PC-3 (cell line): ENCODE measurements at regions not wholly inside any gene's neighbourhood (a gene's known extent, or its start where the extent isn't known, plus 50 kb on each side); places are given as distances from the start of the nearest gene placed in this dataset.

ENCODE experiments used
- ATAC-seq: fragments of 200-7000 bp; cut with Tn5 transposase; 2 replicates; pipeline ENCODE4 v1.9.1; 2020; ENCODE audit warnings: mild to moderate bottlenecking, moderate library complexity
- BruUV-seq: library from RNA; stranded (reverse); fragments of 400-500 nt; replicated peaks from 2 replicates; lab custom pipeline; 2021; lab: Mats Ljungman, UMichigan
- CTCF ChIA-PET: fragments of 300-600 bp; sonication (Branson Sonifier 250); formaldehyde crosslinking; loops from one replicate; lab custom pipeline; 2022; ENCODE audit warnings: antibody characterized with exemption; lab: Charles Lee
- POLR2A ChIA-PET: fragments of 300-600 bp; sonication (Branson Sonifier 250); formaldehyde crosslinking; loops from one replicate; lab custom pipeline; 2022; ENCODE audit warnings: antibody characterized with exemption; ENCODE audit not compliant: unreplicated experiment; lab: Charles Lee
- DNase-seq: peaks from one replicate; pipeline ENCODE4 v3.0.0-alpha.2; 2015
- H2AFZ ChIP-seq: fragments of 300-600 bp; sonication (generic); 2 replicates; pipeline ENCODE4 v1.6.0; 2016; ENCODE audit warnings: antibody characterized with exemption, low read length
- H3F3A ChIP-seq: fragments of 300-600 bp; sonication (generic); one replicate; pipeline ENCODE4 v1.6.0; 2017; ENCODE audit warnings: antibody characterized with exemption, low read length, control low read depth, mild to moderate bottlenecking; ENCODE audit not compliant: unreplicated experiment
- H3K27ac ChIP-seq: fragments of 300-600 bp; sonication (generic); 2 replicates; pipeline ENCODE4 v1.5.1; 2016; ENCODE audit warnings: mild to moderate bottlenecking, low read length
- H3K27me3 ChIP-seq: fragments of 300-600 bp; sonication (generic); 2 replicates; pipeline ENCODE4 v1.6.1; 2016; ENCODE audit warnings: low read length, mixed read lengths
- H3K36me3 ChIP-seq: fragments of 300-600 bp; sonication (generic); 2 replicates; pipeline ENCODE4 v1.6.1; 2016; ENCODE audit warnings: low read depth, mixed run types, low read length, mixed read lengths
- H3K4me1 ChIP-seq: fragments of 300-600 bp; sonication (generic); 2 replicates; pipeline ENCODE4 v1.5.1; 2016; ENCODE audit warnings: low read length; ENCODE audit not compliant: insufficient read depth
- H3K4me2 ChIP-seq: fragments of 300-600 bp; sonication (generic); 2 replicates; pipeline ENCODE4 v1.6.0; 2016; ENCODE audit warnings: low read length
- H3K4me3 ChIP-seq: fragments of 300-600 bp; sonication (generic); 2 replicates; pipeline ENCODE4 v1.5.1; 2016; ENCODE audit warnings: mild to moderate bottlenecking, low read length, mixed read lengths
- H3K79me2 ChIP-seq: fragments of 300-600 bp; sonication (generic); 2 replicates; pipeline ENCODE4 v1.6.1; 2017; ENCODE audit warnings: low read length, mixed read lengths
- H3K9ac ChIP-seq: fragments of 300-600 bp; sonication (generic); 2 replicates; pipeline ENCODE4 v1.6.0; 2016; ENCODE audit warnings: mild to moderate bottlenecking, low read length
- H3K9me2 ChIP-seq: fragments of 300-600 bp; sonication (generic); replicated peaks from 2 replicates; pipeline ENCODE4 v1.6.1; 2016; ENCODE audit warnings: mixed run types, low read length, mixed read lengths
- H3K9me3 ChIP-seq: fragments of 300-600 bp; sonication (generic); 2 replicates; pipeline ENCODE4 v1.6.1; 2016; ENCODE audit warnings: low read length, mixed read lengths
- H4K20me1 ChIP-seq: fragments of 300-600 bp; sonication (generic); 2 replicates; pipeline ENCODE4 v1.6.1; 2016; ENCODE audit warnings: low read length, mixed read lengths
- CTCF ChIP-seq: fragments of 300-600 bp; sonication (generic); conservative IDR thresholded peaks from 2 replicates; pipeline ENCODE4 v1.5.1; 2017; ENCODE audit warnings: antibody characterized with exemption, low read depth, mild to moderate bottlenecking, low read length
- EZH2 ChIP-seq: fragments of 300-600 bp; sonication (generic); IDR thresholded peaks from one replicate; pipeline ENCODE4 v1.6.1; 2017; ENCODE audit warnings: antibody characterized with exemption, mild to moderate bottlenecking, low read length; ENCODE audit not compliant: unreplicated experiment
- EZH2phosphoT487 ChIP-seq: fragments of 300-600 bp; sonication (generic); IDR thresholded peaks from 2 replicates; pipeline ENCODE4 v1.6.1; 2018; ENCODE audit warnings: mild to moderate bottlenecking, antibody characterized with exemption, low read length, borderline replicate concordance
- intact Hi-C: fragments of 100-400 bp; cut with micrococcal nuclease; formaldehyde crosslinking; loops from 2 replicates; pipeline ENCODE4 v1.9.0; 2023

GRCh38 chr3:191566469-191566868 is 105.5 kb downstream of the PYDC2 start:
- no peak for TF ChIP-seq CTCF
- TF ChIP-seq EZH2 = no peak
- no peak for TF ChIP-seq EZH2phosphoT487
- no TSS peak for BruUV-seq
- Histone ChIP-seq H3K4me1 (no peaks in the 10 kb centered on the region), H3K27ac (no peak overlapping the region), H2AFZ (no peak overlapping the region), H3K36me3 (no peaks in the 10 kb centered on the region), H3K4me2 (no peak overlapping the region), H3K9ac (no peak overlapping the region), H4K20me1 (no peaks in the 10 kb centered on the region), H3K9me3 (no peaks in the 10 kb centered on the region), H3K9me2 (no peaks in the 10 kb centered on the region), H3K27me3 (peaks cover 22% of the 10 kb centered on the region; the same call in 1 of the 2 replicates), H3K79me2 (no peaks in the 10 kb centered on the region), H3K4me3 (no peak overlapping the region), H3F3A (no peaks in the 10 kb centered on the region)
- ChIA-PET CTCF (no interaction called here), POLR2A (no interaction called here)
- ATAC-seq = no peak
- intact Hi-C loops = no loop called here
- no peak for DNase-seq

GRCh38 chr3:191568206-191568605 is 107.2 kb downstream of the PYDC2 start:
- no peak overlapping the region for H3K9ac ChIP-seq
- POLR2A ChIA-PET = no interaction called here
- H3K4me1 ChIP-seq = no peaks in the 10 kb centered on the region
- H3F3A ChIP-seq = no peaks in the 10 kb centered on the region
- no peak overlapping the region for H2AFZ ChIP-seq
- TF ChIP-seq CTCF (no peak), EZH2phosphoT487 (no peak)
- no peaks in the 10 kb centered on the region for H3K9me2 ChIP-seq
- DNase-seq = peak; percentile 39
- intact Hi-C loops = no loop called here
- H3K27ac ChIP-seq = no peak overlapping the region
- no peak for ATAC-seq
- BruUV-seq = no TSS peak
- CTCF ChIA-PET = no interaction called here
- no peaks in the 10 kb centered on the region for H4K20me1 ChIP-seq
- no peak overlapping the region for H3K4me2 ChIP-seq
- H3K27me3 ChIP-seq = peaks cover 34% of the 10 kb centered on the region; the same call in 1 of the 2 replicates
- H3K79me2 ChIP-seq = no peaks in the 10 kb centered on the region
- H3K4me3 ChIP-seq = no peak overlapping the region
- no peaks in the 10 kb centered on the region for H3K9me3 ChIP-seq
- no peaks in the 10 kb centered on the region for H3K36me3 ChIP-seq

- H2AFZ ChIP-seq = no peak overlapping the region
- no peak overlapping the region for H3K4me2 ChIP-seq
Observed at GRCh38 chr3:191592105-191592504, 131.1 kb downstream of the PYDC2 start.

More at GRCh38 chr3:191592105-191592504, 131.1 kb downstream of the PYDC2 start:
- DNase-seq = no peak
- no peak for ATAC-seq
- POLR2A ChIA-PET = no interaction called here
- H3K27ac ChIP-seq = no peak overlapping the region
- no peaks in the 10 kb centered on the region for H3K36me3 ChIP-seq
- no peaks in the 10 kb centered on the region for H3K79me2 ChIP-seq
- H4K20me1 ChIP-seq = no peaks in the 10 kb centered on the region
- no peaks in the 10 kb centered on the region for H3K9me2 ChIP-seq
- intact Hi-C loops = no loop called here
- TF ChIP-seq EZH2 (no peak), EZH2phosphoT487 (no peak), CTCF (no peak)
- H3K4me3 ChIP-seq = no peak overlapping the region
- H3K9ac ChIP-seq = no peak overlapping the region
- H3K27me3 ChIP-seq = peaks cover 10% of the 10 kb centered on the region; the same call in 1 of the 2 replicates
- no peaks in the 10 kb centered on the region for H3K4me1 ChIP-seq
- no peaks in the 10 kb centered on the region for H3F3A ChIP-seq
- CTCF ChIA-PET = no interaction called here
- H3K9me3 ChIP-seq = no peaks in the 10 kb centered on the region
- BruUV-seq = no TSS peak
